ENCODE measurements at regions not wholly inside any gene's neighbourhood (a gene's known extent, or its start where the extent isn't known, plus 50 kb on each side); places are given as distances from the start of the nearest gene placed in this dataset.
"Not testable (repeated sequence)": the region's sequence is repeated elsewhere in the genome, so short reads cannot be mapped to it uniquely, and the experiment has no call there.

GRCh38 chr15:98330692-98331435 is 317.5 kb upstream of the IGF1R start:
- no peak for DNase-seq

DNA sequence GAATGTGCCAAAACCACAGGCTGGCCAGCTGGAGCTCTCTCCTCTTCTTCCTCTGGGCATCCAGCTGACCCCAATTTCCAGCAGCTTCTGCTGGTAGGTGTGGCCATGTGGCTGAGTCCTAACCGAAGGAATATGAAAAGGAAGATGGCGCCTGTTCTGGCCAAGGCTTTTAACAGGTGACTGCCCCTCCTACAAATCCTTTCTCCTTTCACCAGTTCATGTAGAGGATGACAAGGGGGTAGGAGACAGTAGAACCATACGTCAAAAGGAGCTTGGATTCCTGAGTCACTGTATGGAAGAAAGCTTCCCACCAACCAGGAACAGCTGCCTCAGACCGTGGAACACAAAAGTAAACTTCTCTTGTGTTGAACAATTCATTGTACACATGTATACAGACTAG is 316.7 kb upstream of the IGF1R start:
- no peak for DNase-seq

- no peak for DNase-seq
These were observed 315.1 kb upstream of the IGF1R start for GRCh38 chr15:98333251-98333650.

DNA sequence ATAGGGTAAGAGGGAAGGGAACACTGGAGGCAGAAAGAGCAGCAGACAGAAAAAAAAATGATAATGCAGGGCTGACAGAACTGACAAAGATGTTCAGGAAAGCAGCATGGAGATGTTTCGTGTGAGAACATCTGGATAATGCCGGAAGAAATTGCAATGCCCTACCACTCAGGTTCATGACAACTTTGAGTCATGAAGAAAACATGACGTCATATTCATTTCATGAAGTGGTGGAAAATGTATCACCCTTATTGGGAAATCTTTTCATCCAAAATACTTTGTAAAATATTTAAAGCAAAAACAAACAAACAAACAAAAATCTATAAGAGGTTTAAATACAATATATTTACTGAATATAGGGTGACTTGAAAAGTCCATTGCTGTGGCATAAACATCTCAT is 305.4 kb upstream of the IGF1R start:
- no peak for DNase-seq

- no peak for DNase-seq
These were observed 303.7 kb upstream of the IGF1R start for GRCh38 chr15:98344591-98344990.

- no peak for DNase-seq
These were observed 301.3 kb upstream of the IGF1R start for GRCh38 chr15:98347001-98347400.

DNA sequence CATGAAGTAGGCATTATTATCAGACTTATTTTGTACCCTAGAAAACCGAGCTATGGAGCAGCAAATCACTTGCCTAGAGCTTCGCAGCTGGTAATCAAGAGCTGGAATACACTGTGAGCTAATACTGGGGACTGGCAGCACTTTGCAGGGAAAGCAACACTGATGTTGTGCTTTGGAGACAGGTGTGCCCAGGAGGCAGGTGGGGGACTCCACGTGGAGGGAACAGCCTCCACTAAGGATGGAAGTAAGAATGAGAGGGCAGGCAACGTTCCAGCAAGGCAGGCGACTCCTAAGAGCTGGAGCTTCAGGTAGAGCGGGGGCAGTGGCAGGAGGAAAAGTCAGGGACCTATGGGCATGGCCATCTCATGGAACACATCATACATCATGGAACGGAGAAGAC is 300.5 kb upstream of the IGF1R start:
- DNase-seq, result no peak

GRCh38 chr15:98350276-98350675 is 298.1 kb upstream of the IGF1R start:
- DNase-seq, result no peak

- DNase-seq, result not testable (repeated sequence)
These were observed 290.1 kb upstream of the IGF1R start for GRCh38 chr15:98358274-98358673.

GRCh38 chr15:98358971-98359370 is 289.4 kb upstream of the IGF1R start:
- DNase-seq, result no peak

GRCh38 chr15:98363416-98363815 is 284.9 kb upstream of the IGF1R start:
- no peak for DNase-seq

DNA sequence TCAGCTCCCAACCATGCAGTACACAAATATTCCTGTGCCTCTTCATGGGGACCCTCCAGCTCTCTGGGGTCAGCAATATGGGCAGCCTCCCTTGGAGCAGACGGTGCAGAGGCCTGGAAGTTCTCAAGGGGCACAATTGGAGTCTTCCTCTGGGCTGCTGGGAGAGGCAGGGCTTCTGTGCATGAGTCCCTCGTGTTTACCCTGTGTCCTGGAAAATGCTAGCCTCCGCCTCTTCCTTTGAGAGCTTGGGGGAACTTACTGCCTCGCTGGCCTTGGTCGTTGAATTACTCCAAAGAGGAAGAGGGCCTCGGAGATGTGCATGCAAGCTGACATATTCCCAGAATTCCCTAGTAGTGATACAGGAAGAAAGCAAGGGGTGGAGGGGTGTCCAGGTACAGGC is 284.4 kb upstream of the IGF1R start:
- DNase-seq, result no peak

DNA sequence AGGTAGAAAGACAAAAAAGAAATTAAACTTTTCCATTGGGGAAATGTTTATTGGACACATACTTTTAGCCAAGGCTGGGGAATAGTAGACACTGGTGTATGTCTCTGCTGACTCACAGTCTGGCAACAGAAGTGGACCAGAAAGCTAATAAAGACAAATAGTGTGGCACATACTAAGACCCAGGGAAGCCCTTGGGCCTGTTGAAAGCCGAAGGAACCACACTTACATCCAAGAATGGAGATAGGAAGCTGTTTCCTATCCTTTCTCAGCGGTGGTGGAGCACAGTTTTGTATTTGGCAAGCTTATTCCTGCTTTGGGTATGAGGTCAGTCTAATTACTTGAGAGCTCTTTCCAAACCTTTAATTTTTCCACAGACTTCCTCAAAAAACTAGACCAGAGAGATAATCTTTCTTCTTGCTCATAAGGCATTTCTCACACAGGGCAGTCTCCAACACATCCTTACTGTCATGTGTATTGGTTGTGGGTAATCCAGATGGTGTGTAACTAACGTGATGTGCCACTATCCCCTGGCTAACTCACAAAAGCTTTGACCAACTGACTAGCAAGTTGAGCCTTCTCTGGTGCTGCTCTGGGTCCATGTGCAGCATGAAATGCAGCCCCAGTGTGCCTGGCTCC is 279.1 kb upstream of the IGF1R start:
- DNase-seq, result no peak

DNA sequence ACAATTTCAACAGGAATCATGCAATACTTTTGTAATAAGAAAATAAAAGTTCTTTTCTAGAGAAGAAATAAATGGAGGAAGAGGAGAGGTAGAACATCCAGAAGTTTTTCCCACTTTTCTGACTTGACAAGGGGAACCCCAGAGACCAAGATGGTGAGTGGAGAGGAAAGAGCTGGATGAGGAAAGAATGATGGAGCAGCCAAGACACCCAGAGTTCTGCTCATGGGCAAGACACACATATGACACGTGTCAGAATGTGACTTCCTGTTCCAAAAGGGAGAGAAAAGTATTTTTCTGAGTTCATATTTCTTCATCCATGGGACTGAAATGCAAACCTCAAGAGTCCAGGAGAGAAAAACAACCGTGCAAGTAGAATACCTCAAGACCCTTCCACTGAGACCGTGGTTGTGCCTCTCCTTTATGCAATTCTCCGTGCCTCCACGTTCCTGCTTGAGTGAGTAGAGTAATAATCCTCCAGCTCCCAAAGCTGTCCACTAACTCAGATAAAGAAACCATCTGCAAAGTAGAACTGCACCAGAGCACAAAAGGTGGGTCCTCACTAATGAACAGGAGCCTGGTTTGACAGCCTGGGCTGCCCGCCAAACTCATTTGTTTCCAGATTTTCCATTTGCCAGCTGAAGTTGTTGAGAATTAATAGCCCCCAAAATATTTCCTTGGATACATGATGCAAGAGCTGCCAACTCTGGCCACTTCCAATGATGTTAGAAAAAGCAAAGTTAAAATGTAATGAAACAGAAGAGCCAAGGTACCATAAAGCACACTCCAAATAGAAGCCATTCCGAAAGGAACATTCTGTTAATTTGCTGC is 272.6 kb upstream of the IGF1R start:
- no peak for DNase-seq

DNA sequence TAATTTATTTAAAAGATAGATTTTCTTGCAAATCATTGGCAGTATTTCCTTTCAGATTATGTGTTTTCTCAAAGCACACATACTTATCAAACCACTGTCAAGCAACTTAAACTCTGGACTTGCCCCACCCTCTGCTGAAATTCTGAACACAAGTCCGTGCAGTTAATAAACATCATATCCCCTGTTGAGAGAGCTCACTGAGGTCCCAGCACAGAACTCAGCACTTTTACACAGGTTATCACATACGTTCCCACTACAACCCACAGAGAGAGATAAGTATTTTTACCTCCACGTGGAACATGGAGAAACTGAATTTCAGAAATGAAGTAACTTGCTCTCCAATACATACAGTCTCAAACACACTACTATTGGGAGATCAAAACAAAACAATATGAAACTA is 267.6 kb upstream of the IGF1R start:
- DNase-seq, result no peak

DNA sequence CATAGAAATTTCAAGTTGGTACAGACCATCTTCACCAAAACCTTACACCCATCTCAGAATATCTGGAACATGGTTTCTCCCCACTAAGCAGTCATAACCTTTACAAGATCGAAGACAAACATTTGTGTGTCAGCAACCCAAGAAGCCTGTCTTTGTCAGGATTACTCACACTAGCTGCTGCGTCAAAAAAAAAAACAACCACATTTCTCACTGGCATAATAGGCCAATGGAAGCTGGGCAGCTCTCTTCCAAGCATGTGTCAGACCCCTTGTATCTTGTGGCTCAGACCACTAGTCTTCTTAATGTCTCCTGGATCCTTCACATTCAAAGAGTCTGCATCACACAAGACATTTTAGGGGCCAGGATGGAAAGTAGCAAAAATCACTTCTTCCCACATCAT is 266.9 kb upstream of the IGF1R start:
- DNase-seq, result no peak

DNA sequence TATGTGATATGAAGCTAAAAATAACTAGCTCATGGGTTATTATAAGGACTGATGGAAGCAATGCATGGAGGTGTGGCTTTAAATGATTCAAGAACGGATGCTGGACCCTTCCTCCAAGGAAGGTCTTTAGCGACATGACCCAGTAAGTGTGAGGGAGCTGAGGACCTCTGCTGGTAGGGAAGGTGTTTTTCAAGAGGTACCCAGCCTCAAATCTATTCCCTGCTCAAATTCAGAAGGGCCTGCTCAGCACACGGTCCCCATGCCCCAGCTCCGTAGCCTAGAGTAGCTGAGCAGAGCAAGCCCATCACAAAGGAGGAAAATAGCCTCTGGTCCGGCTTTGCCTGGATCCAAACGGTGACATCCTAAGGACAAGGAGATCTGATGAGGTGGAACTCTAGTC is 266.2 kb upstream of the IGF1R start:
- DNase-seq, result no peak

DNA sequence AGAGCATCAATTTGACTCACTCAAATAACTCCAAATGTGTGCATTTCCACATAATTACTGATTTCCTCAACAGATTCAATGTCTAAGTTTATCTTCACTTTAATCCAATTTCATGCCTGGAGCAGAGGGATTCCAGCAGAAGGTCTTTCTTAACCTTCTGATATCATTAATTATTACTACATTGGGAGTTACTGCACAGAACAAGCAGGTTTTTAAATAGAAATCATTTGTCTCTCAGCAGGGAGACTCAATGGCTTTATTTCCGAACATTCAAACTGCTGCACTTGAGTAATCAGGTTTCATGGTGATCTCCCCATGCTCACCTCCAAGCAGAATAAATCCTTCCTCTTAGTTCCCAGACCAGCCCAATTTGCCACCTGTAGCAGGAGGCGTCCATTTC is 264.8 kb upstream of the IGF1R start:
- no peak for DNase-seq

DNA sequence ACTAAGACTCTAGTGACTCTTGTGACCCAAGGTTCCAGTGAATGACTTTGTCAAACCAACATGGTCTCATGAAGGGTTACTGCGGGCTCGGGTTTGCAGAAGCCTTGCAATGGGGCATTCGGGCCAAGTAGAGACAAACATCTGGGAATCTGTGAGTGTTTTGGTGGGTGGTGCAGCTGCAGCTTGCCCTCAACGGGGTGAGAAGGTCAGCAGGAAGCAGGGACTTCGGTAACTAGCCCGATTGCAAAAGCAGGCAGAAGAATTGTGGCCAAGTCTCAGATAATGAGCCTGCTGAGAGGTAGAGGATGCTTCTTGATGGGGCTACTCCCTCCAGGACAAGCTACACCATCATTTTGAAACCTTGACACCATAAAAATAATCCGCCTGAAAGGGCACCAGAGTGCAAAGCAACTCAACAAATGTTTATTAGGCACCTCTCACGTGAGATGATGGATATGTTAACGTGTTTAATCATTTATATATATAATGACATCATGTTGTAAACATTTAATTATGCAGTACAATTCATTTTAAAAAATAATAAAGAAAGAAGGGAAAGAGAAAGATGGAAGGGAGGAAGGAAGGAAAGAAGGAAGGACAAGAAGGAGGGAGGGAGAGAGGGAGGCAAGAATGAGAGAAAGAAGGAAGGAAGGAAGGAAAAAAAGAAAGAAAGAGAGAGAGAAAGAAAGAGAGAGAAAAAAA is 263.9 kb upstream of the IGF1R start:
- DNase-seq, result no peak

GRCh38 chr15:98385752-98386381 is 262.5 kb upstream of the IGF1R start:
- no peak for DNase-seq

GRCh38 chr15:98386561-98386960 is 261.8 kb upstream of the IGF1R start:
- no peak for DNase-seq

DNA sequence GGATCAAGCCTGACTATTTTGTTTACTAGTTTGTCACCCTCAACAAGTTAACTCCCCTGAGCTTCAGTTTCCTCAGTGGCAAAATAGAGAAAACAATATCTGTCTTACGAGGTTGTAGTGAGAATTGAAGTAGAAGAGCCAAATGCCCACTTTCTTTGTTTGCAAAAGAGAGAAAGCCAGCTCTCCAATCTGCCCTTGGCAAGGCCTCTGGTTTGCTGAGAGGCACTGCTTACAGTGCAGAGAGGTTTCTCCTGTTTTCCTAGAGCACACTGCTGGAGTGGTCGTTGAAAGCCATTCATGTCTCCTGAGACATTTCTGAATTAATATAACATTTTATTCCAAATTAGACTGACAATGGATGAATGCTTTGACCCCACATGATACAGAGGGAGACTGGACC is 260.5 kb upstream of the IGF1R start:
- no peak for DNase-seq

Measured in activated CD4-positive, alpha-beta T cell treated with anti-CD3 and anti-CD28 coated beads, Interleukin-10, Interleukin-2, amounts not matched to agents 100 ng/mL and 50 ng/mL, durations not matched to agents 16 hours and 8 hours (primary cell).